RWPE2 (cell line): ENCODE measurements at regions not wholly inside any gene's neighbourhood (a gene's known extent, or its start where the extent isn't known, plus 50 kb on each side); places are given as distances from the start of the nearest gene placed in this dataset.

Experiments
- ATAC-seq: fragments of 200-7000 bp; cut with Tn5 transposase; 3 replicates; pipeline ENCODE4 v1.9.1; 2021; ENCODE audit warnings: low read depth
- DNase-seq: peaks from one replicate; pipeline ENCODE4 v3.0.0-alpha.2; 2020; ENCODE audit warnings: low spot score
- H3K27ac ChIP-seq: fragments of 450-650 bp; 2 replicates; pipeline ENCODE4 v1.5.1; 2017; ENCODE audit warnings: mild to moderate bottlenecking; ENCODE audit not compliant: poor library complexity, severe bottlenecking
- H3K27me3 ChIP-seq: fragments of 250-450 bp; sonication (Bioruptor Pico); 2 replicates; pipeline ENCODE4 v1.5.1; 2021; ENCODE audit warnings: mild to moderate bottlenecking, moderate library complexity; ENCODE audit not compliant: insufficient read depth, poor library complexity, severe bottlenecking
- H3K36me3 ChIP-seq: fragments of 250-450 bp; sonication (Bioruptor Pico); 2 replicates; pipeline ENCODE4 v1.5.1; 2020; ENCODE audit warnings: low read depth, mild to moderate bottlenecking, moderate library complexity
- H3K4me1 ChIP-seq: fragments of 250-450 bp; sonication (Bioruptor Pico); 2 replicates; pipeline ENCODE4 v1.5.1; 2021; ENCODE audit warnings: mild to moderate bottlenecking, moderate library complexity; ENCODE audit not compliant: insufficient read depth, poor library complexity, severe bottlenecking
- H3K4me3 ChIP-seq: fragments of 250-450 bp; sonication (Bioruptor Pico); 2 replicates; pipeline ENCODE4 v1.5.1; 2021; ENCODE audit warnings: mild to moderate bottlenecking, moderate library complexity; ENCODE audit not compliant: severe bottlenecking
- H3K9me3 ChIP-seq: fragments of 250-450 bp; sonication (Bioruptor Pico); 2 replicates; pipeline ENCODE4 v1.5.1; 2021; ENCODE audit warnings: mild to moderate bottlenecking, moderate library complexity; ENCODE audit not compliant: severe bottlenecking
- TF ChIP-seq, protein P1 (sequence below): fragments of 450-650 bp; IDR thresholded peaks from one replicate; pipeline ENCODE4 v1.5.1; 2017; ENCODE audit warnings: mild to moderate bottlenecking, moderate library complexity; ENCODE audit not compliant: poor library complexity, severe bottlenecking

DNA sequence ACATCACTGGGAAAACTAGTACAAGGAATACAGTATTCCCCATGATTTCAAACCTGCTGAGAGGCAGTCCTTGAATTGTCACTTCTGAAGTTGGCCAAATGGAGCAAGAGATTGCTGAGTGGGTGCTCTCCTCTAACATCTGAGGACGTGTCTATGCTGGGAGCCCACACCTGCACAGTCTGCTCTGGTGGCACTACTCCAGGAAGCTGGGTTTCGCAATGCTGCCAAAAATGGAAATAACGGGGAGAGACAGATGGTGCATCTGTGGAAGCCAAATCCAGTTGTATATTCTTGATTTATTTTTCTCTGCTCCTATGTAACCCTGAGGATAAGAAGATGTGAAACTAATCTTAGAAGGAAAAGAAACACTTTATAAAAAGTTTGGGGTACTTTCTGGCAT is 240.1 kb upstream of the CTSO start:
- ATAC-seq (no peak), DNase-seq (no peak)
- no peak overlapping the region for H3K27ac ChIP-seq
- no peaks in the 10 kb centered on the region for H3K9me3 ChIP-seq
- TF ChIP-seq, protein P1, sequence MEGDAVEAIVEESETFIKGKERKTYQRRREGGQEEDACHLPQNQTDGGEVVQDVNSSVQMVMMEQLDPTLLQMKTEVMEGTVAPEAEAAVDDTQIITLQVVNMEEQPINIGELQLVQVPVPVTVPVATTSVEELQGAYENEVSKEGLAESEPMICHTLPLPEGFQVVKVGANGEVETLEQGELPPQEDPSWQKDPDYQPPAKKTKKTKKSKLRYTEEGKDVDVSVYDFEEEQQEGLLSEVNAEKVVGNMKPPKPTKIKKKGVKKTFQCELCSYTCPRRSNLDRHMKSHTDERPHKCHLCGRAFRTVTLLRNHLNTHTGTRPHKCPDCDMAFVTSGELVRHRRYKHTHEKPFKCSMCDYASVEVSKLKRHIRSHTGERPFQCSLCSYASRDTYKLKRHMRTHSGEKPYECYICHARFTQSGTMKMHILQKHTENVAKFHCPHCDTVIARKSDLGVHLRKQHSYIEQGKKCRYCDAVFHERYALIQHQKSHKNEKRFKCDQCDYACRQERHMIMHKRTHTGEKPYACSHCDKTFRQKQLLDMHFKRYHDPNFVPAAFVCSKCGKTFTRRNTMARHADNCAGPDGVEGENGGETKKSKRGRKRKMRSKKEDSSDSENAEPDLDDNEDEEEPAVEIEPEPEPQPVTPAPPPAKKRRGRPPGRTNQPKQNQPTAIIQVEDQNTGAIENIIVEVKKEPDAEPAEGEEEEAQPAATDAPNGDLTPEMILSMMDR = no peak
- H3K4me3 ChIP-seq = no peak overlapping the region
- no peaks in the 10 kb centered on the region for H3K36me3 ChIP-seq
- H3K27me3 ChIP-seq = no peaks in the 10 kb centered on the region
- no peaks in the 10 kb centered on the region for H3K4me1 ChIP-seq

DNA sequence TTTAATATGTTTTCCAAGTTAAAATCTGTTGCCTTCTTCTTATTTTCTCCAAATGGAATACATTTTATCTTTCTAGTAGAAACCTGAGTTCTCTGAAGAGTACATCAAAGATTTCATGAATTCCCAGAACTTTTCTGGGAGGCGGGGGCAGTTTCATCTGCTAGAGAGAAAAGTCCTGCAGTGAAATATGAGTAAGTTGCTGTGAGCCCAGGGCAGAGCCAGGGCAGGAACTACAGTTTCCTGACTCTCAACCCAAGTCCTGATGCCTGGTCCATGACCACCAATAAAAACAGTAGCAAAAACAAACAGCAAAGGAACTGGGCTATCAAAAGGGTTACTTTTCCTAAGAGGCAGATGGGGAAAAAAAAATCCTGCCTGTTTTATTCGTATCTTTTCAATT is 239.4 kb upstream of the CTSO start:
- TF ChIP-seq, protein P1 = no peak
- Histone ChIP-seq H3K9me3 (no peaks in the 10 kb centered on the region), H3K4me3 (no peak overlapping the region), H3K36me3 (no peaks in the 10 kb centered on the region), H3K27ac (no peak overlapping the region), H3K4me1 (no peaks in the 10 kb centered on the region), H3K27me3 (no peaks in the 10 kb centered on the region)
- ATAC-seq (no peak), DNase-seq (no peak)

DNA sequence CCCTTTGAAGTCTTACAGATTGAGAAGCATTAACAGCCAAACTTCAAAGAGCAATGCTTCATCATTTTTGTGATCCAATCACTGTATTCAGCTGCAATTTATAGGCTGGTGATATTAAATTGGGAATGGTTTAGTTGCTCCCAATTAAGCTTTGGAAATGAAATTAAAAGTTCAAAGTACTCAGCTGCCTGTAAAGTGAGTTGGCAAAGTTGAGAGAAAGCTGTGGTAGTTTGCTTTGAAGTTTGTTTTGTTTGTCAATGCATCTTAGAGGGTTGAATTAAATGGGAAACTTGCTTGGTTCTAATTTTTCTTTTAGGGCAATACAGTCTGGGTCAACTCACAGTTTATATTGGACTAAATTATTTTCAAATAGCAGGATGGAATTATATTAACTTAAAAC is 238.4 kb upstream of the CTSO start:
- DNase-seq (no peak), ATAC-seq (no peak)
- H3K27me3 ChIP-seq = no peaks in the 10 kb centered on the region

DNA sequence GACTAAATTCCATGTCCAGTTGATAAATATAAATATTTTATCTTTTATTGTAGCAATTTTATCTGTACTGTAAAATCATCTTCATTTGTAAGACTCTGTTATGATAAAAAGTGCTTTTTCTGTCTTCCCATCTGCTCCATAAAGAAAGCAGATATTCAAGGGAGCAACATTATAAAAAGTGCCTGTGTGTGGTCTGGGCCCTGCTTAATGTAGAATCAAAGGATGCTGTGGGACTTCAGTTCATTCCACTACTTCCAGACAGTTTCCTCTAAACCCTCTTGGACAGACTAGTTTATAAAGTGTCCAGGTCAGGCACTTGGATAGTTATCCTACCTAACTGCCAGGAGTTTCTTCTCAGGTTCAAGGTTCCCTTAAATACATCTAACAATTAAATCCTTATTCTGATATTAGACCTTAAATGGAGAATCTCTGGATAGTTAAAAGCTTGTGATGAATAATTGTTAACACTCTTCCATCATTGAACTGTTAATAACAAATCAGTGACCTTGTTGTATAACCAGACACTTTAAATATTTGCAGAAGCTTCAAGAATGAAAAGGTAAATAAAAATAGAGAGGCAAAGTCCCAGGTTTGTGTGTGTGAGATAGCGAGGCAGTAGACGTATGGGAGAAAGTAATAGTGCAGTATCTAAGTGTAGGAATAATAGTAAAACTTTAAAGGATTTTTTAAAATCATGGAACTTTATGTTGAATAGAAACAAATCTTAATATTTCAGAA is 237.5 kb upstream of the CTSO start:
- H3K9me3 ChIP-seq = no peaks in the 10 kb centered on the region
- no peaks in the 10 kb centered on the region for H3K36me3 ChIP-seq
- no peaks in the 10 kb centered on the region for H3K4me1 ChIP-seq
- H3K4me3 ChIP-seq = no peak overlapping the region
- no peak for ATAC-seq
- DNase-seq = no peak
- no peaks in the 10 kb centered on the region for H3K27me3 ChIP-seq
- TF ChIP-seq, protein P1 = no peak
- H3K27ac ChIP-seq = no peak overlapping the region

More for the DNA sequence above, 238.4 kb upstream of the CTSO start:
- no peak overlapping the region for H3K4me3 ChIP-seq
- no peak overlapping the region for H3K27ac ChIP-seq
- TF ChIP-seq, protein P1 = no peak
- no peaks in the 10 kb centered on the region for H3K36me3 ChIP-seq
- no peaks in the 10 kb centered on the region for H3K9me3 ChIP-seq
- no peaks in the 10 kb centered on the region for H3K4me1 ChIP-seq

DNA sequence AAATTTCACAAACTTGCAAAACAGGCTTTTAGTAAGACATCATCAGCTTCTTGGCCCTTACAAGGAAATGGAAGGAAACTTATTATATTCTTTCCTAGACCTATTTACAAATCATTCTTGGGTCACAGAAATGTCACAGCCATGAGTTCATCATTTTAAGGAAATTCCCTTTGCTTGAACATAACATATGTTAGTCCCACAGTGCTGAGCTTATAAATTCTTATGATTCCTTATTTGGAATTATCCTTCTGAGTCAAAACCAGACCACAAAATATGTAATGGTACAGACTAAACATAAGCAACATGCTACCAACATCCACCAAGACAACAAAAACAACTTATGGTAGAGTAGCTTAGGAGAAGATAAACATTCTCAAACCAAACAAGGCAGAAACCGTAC is 236.9 kb upstream of the CTSO start:
- TF ChIP-seq, protein P1 = no peak
- ATAC-seq = no peak
- H3K4me3 ChIP-seq = no peak overlapping the region
- no peak overlapping the region for H3K27ac ChIP-seq
- DNase-seq = no peak
- H3K9me3 ChIP-seq = no peaks in the 10 kb centered on the region
- no peaks in the 10 kb centered on the region for H3K4me1 ChIP-seq
- H3K36me3 ChIP-seq = no peaks in the 10 kb centered on the region
- no peaks in the 10 kb centered on the region for H3K27me3 ChIP-seq
